Naive thymus-derived CD4-positive, alpha-beta T cell (primary cell): ENCODE measurements at regions not wholly inside any gene's neighbourhood (a gene's known extent, or its start where the extent isn't known, plus 50 kb on each side); places are given as distances from the start of the nearest gene placed in this dataset.

Experiments used
- ATAC-seq: fragments of 150-1000 bp; cut with Tn5 transposase; 2 replicates; pipeline ENCODE4 v1.10.0; 2021; ENCODE audit warnings: mild to moderate bottlenecking, moderate library complexity
- CTCF ChIA-PET: fragments of 350-600 bp; sonication (Branson Sonifier 250); formaldehyde crosslinking; loops from one replicate; lab custom pipeline; 2021; ENCODE audit warnings: antibody characterized with exemption; lab: Charles Lee
- POLR2A ChIA-PET: fragments of 350-600 bp; sonication (Branson Sonifier 250); formaldehyde crosslinking; loops from one replicate; lab custom pipeline; 2021; ENCODE audit warnings: antibody characterized with exemption, inconsistent platforms; lab: Charles Lee
- DNase-seq, 9 donors: peaks; one replicate each; pipeline versions ENCODE4 v3.0.0 to v3.0.0-alpha.2; 2020 to 2022; ENCODE audit warnings: mixed read lengths in 1 of 9
- H3K27ac ChIP-seq: one replicate; pipeline ENCODE4 v1.7.0; 2013; ENCODE audit warnings: mild to moderate bottlenecking, low read depth, low read length, moderate library complexity
- H3K27me3 ChIP-seq, 2 donors: one replicate each; pipeline ENCODE4 v1.7.0; 2013; ENCODE audit warnings: low read length in 2 of 2, mild to moderate bottlenecking in 2 of 2, moderate library complexity in 2 of 2; ENCODE audit not compliant: control insufficient read depth in 2 of 2, insufficient read depth in 2 of 2
- H3K36me3 ChIP-seq, 3 experiments: 1 replicate in 2 of 3; 2 replicates in 1 of 3; pipeline ENCODE4 v1.7.0; 2013; ENCODE audit warnings: low read length in 3 of 3, mild to moderate bottlenecking in 3 of 3, moderate library complexity in 1 of 3; ENCODE audit not compliant: insufficient read depth in 3 of 3, control insufficient read depth in 2 of 3
- H3K4me1 ChIP-seq, 2 donors: one replicate each; pipeline ENCODE4 v1.7.0; 2013; ENCODE audit warnings: low read length in 2 of 2, mild to moderate bottlenecking in 2 of 2, moderate library complexity in 1 of 2; ENCODE audit not compliant: control insufficient read depth in 2 of 2, insufficient read depth in 2 of 2
- H3K4me3 ChIP-seq: 2 replicates; pipeline ENCODE4 v1.7.0; 2013; ENCODE audit warnings: mild to moderate bottlenecking, low read length
- H3K9me3 ChIP-seq, 3 experiments: 1 replicate in 2 of 3; 2 replicates in 1 of 3; pipeline ENCODE4 v1.7.0; 2013; ENCODE audit warnings: low read length in 3 of 3; ENCODE audit not compliant: control insufficient read depth in 2 of 3
- H3K27ac Mint-ChIP-seq, 9 donors: one replicate each; pipeline ENCODE4 v1.8.0; 2020 to 2022; ENCODE audit warnings: mixed read lengths in 9 of 9, mild to moderate bottlenecking in 8 of 9, moderate library complexity in 5 of 9, inconsistent platforms in 2 of 9
- H3K27me3 Mint-ChIP-seq, 5 donors: one replicate each; pipeline ENCODE4 v1.8.0; 2021 to 2022; ENCODE audit warnings: mixed read lengths in 5 of 5, mild to moderate bottlenecking in 1 of 5
- H3K36me3 Mint-ChIP-seq, 5 donors: one replicate each; pipeline ENCODE4 v1.8.0; 2020 to 2022; ENCODE audit warnings: mixed read lengths in 5 of 5, mild to moderate bottlenecking in 3 of 5, inconsistent platforms in 1 of 5
- H3K4me1 Mint-ChIP-seq, 7 donors: one replicate each; pipeline ENCODE4 v1.8.0; 2020 to 2022; ENCODE audit warnings: mixed read lengths in 7 of 7, mild to moderate bottlenecking in 3 of 7, inconsistent platforms in 1 of 7
- H3K4me3 Mint-ChIP-seq, 10 donors: one replicate each; pipeline ENCODE4 v1.8.0; 2020 to 2022; ENCODE audit warnings: mild to moderate bottlenecking in 10 of 10, mixed read lengths in 10 of 10, moderate library complexity in 6 of 10, inconsistent platforms in 2 of 10
- H3K9me3 Mint-ChIP-seq, 11 donors: one replicate each; pipeline ENCODE4 v1.8.0; 2020 to 2022; ENCODE audit warnings: mixed read lengths in 11 of 11, mild to moderate bottlenecking in 4 of 11, inconsistent platforms in 1 of 11, moderate library complexity in 1 of 11
- intact Hi-C, 2 donors: fragments of 100-400 bp; cut with micrococcal nuclease; formaldehyde crosslinking; loops; one replicate each; pipeline ENCODE4 v1.15.1; 2023

- ATAC-seq (no peak), DNase-seq (no peak)
- Mint-ChIP-seq H3K4me1 (no peaks in the 10 kb centered on the region), H3K9me3 (peaks cover 0 to 12% (median 0%) of the 10 kb centered on the region in 11 donors), H3K27me3 (peaks cover 0 to 4% (median 0%) of the 10 kb centered on the region in 5 donors), H3K4me3 (no peak overlapping the region), H3K27ac (no peak overlapping the region), H3K36me3 (no peaks in the 10 kb centered on the region)
- ChIA-PET CTCF (no interaction called here), POLR2A (no interaction called here)
- H3K4me3 ChIP-seq, result no peak overlapping the region
- H3K9me3 ChIP-seq, result no peaks in the 10 kb centered on the region
- no peaks in the 10 kb centered on the region for H3K36me3 ChIP-seq
- no peak overlapping the region for H3K27ac ChIP-seq
- H3K27me3 ChIP-seq, result no peaks in the 10 kb centered on the region
- H3K4me1 ChIP-seq, result no peaks in the 10 kb centered on the region
- intact Hi-C loops, result no loop called here
Observed at GRCh38 chr1:56077206-56077605, 502.2 kb downstream of the PLPP3 start.

DNA sequence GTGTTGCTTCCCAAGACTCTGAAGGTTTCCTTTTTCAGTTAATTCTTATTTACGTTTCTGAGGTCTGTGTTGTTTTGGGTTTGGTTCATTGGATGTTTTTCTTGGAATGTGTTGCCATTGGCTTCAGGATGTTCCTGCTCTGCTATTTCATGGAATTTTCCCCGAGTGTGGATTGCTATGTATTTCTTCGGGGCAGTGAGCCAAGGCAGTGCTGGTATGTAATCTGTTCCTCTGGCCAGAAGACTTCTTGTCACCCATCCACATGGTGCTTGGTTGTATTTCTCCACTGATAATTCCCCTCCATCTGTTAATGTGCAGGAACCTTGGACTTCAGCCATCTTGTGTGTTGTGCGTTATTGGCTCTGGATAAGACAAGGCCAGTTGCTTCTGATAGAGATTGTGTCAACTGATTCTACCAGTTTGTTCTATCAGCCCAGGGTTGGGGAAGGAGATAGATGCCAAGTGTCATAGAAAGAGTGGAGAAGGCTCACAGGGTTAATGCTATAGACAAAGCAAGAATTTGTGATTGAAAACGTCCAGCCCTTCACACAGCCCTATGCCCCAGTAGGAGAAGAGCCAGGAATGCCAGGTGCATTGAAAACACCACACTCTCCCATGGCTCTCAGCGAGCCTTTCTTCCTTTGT is 505.2 kb downstream of the PLPP3 start:
- Histone ChIP-seq H3K27me3 (no peaks in the 10 kb centered on the region), H3K36me3 (no peaks in the 10 kb centered on the region), H3K4me1 (no peaks in the 10 kb centered on the region), H3K27ac (no peak overlapping the region), H3K4me3 (no peak overlapping the region), H3K9me3 (no peaks in the 10 kb centered on the region)
- no peak overlapping the region for H3K27ac Mint-ChIP-seq
- DNase-seq (no peak), ATAC-seq (no peak)
- intact Hi-C loops, result no loop called here
- H3K36me3 Mint-ChIP-seq, result no peaks in the 10 kb centered on the region
- ChIA-PET POLR2A (no interaction called here), CTCF (no interaction called here)
- peaks cover 0 to 12% (median 2%) of the 10 kb centered on the region in 11 donors for H3K9me3 Mint-ChIP-seq
- H3K4me3 Mint-ChIP-seq, result no peak overlapping the region
- no peaks in the 10 kb centered on the region for H3K4me1 Mint-ChIP-seq
- H3K27me3 Mint-ChIP-seq, result peaks cover 0 to 4% (median 0%) of the 10 kb centered on the region in 5 donors

DNA sequence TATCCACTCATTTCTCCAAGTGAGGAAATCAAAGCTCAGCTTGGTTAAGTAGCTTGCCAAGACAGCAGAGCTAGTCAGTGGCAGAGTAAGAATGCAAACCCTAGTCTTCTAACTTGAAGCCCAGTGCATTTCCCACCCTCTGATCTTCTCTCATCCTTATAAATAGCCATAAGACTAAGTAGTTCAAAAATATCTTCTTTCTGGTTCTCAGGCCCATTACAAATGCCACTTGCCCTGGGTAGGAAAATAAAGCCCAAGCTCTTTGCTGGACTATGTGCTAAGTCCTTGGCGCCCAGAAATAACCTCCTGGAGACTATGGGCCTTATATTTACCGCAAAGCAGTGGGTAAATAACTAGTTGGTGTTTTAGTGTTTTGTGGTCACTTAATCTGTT is 505.8 kb downstream of the PLPP3 start:
- no peak overlapping the region for H3K27ac Mint-ChIP-seq
- ATAC-seq (no peak), DNase-seq (no peak)
- no peaks in the 10 kb centered on the region for H3K4me1 Mint-ChIP-seq
- no peaks in the 10 kb centered on the region for H3K27me3 ChIP-seq
- CTCF ChIA-PET, result no interaction called here
- H3K4me1 ChIP-seq, result no peaks in the 10 kb centered on the region
- no peak overlapping the region for H3K27ac ChIP-seq
- no peaks in the 10 kb centered on the region for H3K9me3 ChIP-seq
- no peaks in the 10 kb centered on the region for H3K36me3 Mint-ChIP-seq
- intact Hi-C loops, result no loop called here
- POLR2A ChIA-PET, result no interaction called here
- no peaks in the 10 kb centered on the region for H3K36me3 ChIP-seq
- no peak overlapping the region for H3K4me3 ChIP-seq
- peaks cover 0 to 12% (median 2%) of the 10 kb centered on the region in 11 donors for H3K9me3 Mint-ChIP-seq
- H3K4me3 Mint-ChIP-seq, result no peak overlapping the region
- H3K27me3 Mint-ChIP-seq, result peaks cover 0 to 4% (median 0%) of the 10 kb centered on the region in 5 donors

DNA sequence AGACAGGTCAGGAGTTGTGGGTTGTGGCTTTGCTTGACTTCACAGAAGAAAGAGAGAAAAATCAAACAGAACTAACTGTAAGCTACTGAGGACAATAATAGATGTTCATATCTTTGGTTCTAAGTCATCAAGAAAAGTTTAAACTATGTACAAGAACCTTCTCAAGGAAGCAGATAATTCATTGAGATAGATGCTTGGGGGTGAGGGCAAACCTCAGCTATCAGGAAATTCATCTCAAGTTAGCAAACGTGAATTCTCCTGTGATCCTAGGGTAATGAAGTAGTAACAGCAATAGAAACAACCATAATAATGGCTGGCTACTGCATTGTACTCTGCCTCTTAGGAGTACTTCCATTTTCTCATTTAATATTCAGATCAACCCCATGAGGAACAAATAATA is 506.2 kb downstream of the PLPP3 start:
- peaks cover 0 to 4% (median 0%) of the 10 kb centered on the region in 5 donors for H3K27me3 Mint-ChIP-seq
- no peak overlapping the region for H3K4me3 ChIP-seq
- H3K27ac ChIP-seq, result no peak overlapping the region
- H3K27ac Mint-ChIP-seq, result no peak overlapping the region
- no peak for DNase-seq
- H3K4me1 ChIP-seq, result no peaks in the 10 kb centered on the region
- H3K36me3 ChIP-seq, result no peaks in the 10 kb centered on the region
- H3K36me3 Mint-ChIP-seq, result no peaks in the 10 kb centered on the region
- no peaks in the 10 kb centered on the region for H3K4me1 Mint-ChIP-seq
- ChIA-PET CTCF (no interaction called here), POLR2A (no interaction called here)
- H3K4me3 Mint-ChIP-seq, result no peak overlapping the region
- H3K9me3 Mint-ChIP-seq, result peaks cover 0 to 12% (median 2%) of the 10 kb centered on the region in 11 donors
- no peak for ATAC-seq
- H3K27me3 ChIP-seq, result no peaks in the 10 kb centered on the region
- no peaks in the 10 kb centered on the region for H3K9me3 ChIP-seq
- intact Hi-C loops, result no loop called here

DNA sequence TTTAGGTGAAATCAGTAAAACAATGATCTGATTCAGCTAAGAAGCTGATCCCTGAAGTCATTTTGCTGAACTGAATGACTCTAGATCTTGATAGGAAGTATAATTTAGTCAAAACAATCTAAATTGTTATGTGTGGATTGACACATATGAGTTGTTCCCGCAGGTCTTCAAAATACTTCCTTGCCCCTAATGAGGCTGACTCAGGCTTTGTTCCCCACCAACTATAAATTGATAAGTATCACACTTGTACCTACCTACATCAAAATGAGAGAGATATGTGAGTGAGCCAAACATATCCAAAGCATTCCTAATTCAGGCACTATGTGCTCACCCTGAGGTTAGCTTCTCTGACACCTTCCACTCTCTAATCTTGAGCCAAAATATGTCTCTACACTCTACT is 507.1 kb downstream of the PLPP3 start:
- H3K27ac ChIP-seq, result no peak overlapping the region
- intact Hi-C loops, result no loop called here
- H3K9me3 ChIP-seq, result no peaks in the 10 kb centered on the region
- H3K27me3 Mint-ChIP-seq, result peaks cover 0 to 4% (median 0%) of the 10 kb centered on the region in 5 donors
- no peaks in the 10 kb centered on the region for H3K36me3 Mint-ChIP-seq
- no peaks in the 10 kb centered on the region for H3K4me1 ChIP-seq
- ChIA-PET CTCF (no interaction called here), POLR2A (no interaction called here)
- no peak overlapping the region for H3K4me3 Mint-ChIP-seq
- H3K27me3 ChIP-seq, result no peaks in the 10 kb centered on the region
- H3K4me1 Mint-ChIP-seq, result no peaks in the 10 kb centered on the region
- ATAC-seq, result no peak
- H3K36me3 ChIP-seq, result no peaks in the 10 kb centered on the region
- no peak overlapping the region for H3K27ac Mint-ChIP-seq
- H3K4me3 ChIP-seq, result no peak overlapping the region
- no peak for DNase-seq
- peaks cover 0 to 12% (median 2%) of the 10 kb centered on the region in 11 donors for H3K9me3 Mint-ChIP-seq

DNA sequence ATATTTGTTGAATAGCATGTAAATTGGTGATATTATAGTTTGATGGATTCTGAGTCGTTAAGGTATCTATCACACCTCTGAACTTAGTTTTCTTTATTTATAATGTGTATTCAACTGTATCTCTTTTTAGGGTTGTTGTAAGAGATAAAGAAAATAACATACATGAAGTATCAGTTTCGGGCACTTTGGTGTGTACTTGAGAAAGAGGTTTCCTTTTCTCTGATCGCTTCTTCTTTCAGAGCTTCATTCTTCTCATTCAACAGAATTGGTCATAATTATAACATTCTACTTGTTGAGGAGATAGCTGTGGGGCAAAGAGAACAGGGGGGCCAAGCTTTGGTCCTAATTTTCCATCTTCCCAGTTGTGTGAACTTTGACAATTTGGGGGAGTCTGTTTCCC is 508.0 kb downstream of the PLPP3 start:
- H3K4me3 Mint-ChIP-seq, result no peak overlapping the region
- no peak for ATAC-seq
- Histone ChIP-seq H3K36me3 (no peaks in the 10 kb centered on the region), H3K4me3 (no peak overlapping the region), H3K27me3 (no peaks in the 10 kb centered on the region), H3K4me1 (no peaks in the 10 kb centered on the region), H3K27ac (no peak overlapping the region), H3K9me3 (no peaks in the 10 kb centered on the region)
- ChIA-PET POLR2A (no interaction called here), CTCF (no interaction called here)
- no peaks in the 10 kb centered on the region for H3K36me3 Mint-ChIP-seq
- intact Hi-C loops, result no loop called here
- no peak for DNase-seq
- H3K4me1 Mint-ChIP-seq, result no peaks in the 10 kb centered on the region
- H3K27ac Mint-ChIP-seq, result no peak overlapping the region
- H3K9me3 Mint-ChIP-seq, result peaks cover 0 to 12% (median 2%) of the 10 kb centered on the region in 11 donors
- H3K27me3 Mint-ChIP-seq, result peaks cover 0 to 4% (median 0%) of the 10 kb centered on the region in 5 donors

GRCh38 chr1:56070601-56071000 is 508.8 kb downstream of the PLPP3 start:
- intact Hi-C loops, result no loop called here
- POLR2A ChIA-PET, result no interaction called here
- Mint-ChIP-seq H3K27ac (no peak overlapping the region), H3K9me3 (peaks cover 0 to 7% (median 0%) of the 10 kb centered on the region in 11 donors), H3K27me3 (no peaks in the 10 kb centered on the region), H3K36me3 (no peaks in the 10 kb centered on the region), H3K4me1 (no peaks in the 10 kb centered on the region), H3K4me3 (no peak overlapping the region)
- CTCF ChIA-PET, result no interaction called here
- ATAC-seq, result no peak
- Histone ChIP-seq H3K36me3 (no peaks in the 10 kb centered on the region), H3K4me3 (no peak overlapping the region), H3K9me3 (no peaks in the 10 kb centered on the region), H3K27me3 (no peaks in the 10 kb centered on the region), H3K4me1 (no peaks in the 10 kb centered on the region), H3K27ac (no peak overlapping the region)
- no peak for DNase-seq
